ENCODE measurements at regions not wholly inside any gene's neighbourhood (a gene's known extent, or its start where the extent isn't known, plus 50 kb on each side); places are given as distances from the start of the nearest gene placed in this dataset.
A peak's percentile ranks its signal among the peaks of the same experiment; 100 is the strongest.

DNA sequence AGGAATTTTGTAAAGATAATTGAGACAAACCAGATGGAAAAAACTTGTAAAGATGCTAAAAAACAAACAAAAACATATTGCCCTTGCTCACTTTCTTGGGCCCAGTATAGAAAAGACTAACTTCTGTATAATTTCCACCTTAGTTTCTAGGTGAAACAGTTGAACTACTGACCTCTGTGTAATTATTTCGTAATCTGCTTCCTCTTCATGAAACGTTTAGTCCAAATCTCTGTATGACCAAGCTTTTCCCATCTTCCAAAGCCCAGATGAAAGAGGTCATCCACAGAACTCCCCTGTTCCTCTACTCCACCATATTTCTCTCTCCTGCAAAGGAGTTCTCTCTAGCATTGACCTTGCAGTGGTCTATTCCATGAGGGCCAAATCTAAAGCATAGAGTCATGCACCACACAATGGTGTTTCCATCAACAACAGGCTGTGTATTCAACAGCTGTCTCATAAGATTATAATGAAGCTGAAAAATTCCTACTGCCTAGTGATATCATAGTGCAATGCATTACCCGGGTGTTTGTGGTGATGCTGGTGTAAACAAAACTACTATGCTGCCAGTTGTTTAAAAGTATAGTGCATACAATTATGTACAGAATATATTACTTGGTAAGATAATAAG is 647.6 kb downstream of the TNS3 start:
- H3K27ac ChIP-seq (ENCODE audit: insufficient read depth, low read length), result no peak overlapping the region
- peak overlapping the region; percentile 47 for H2BK5ac ChIP-seq (ENCODE audit: low read depth, low read length, poor library complexity, severe bottlenecking)
- in situ Hi-C loops (cut with MboI; ENCODE audit: low sequenced_read_pairs), result loop anchor here (10.0 to 25.0 kb wide), 2 partner anchors 550 to 1022 kb away; partner anchors contain the start of gene IGFBP3
- no peaks in the 10 kb centered on the region for H3K9me3 ChIP-seq (ENCODE audit: control insufficient read depth, insufficient read depth, low read length)
- peak overlapping the region; percentile 54 for H2BK120ac ChIP-seq (ENCODE audit: low read depth, low read length)
- 0 out of 2 replicates have a peak overlapping the region, but pooled peaks have one; percentile 3 for H4K91ac ChIP-seq (ENCODE audit: insufficient read depth, low read depth, low read length)
- H3K4me3 ChIP-seq (ENCODE audit: insufficient read depth, low read depth, low read length), result no peak overlapping the region
- dilution Hi-C loops (cut with HindIII; ENCODE audit: low sequenced_read_pairs, unreplicated experiment), result no loop called here
- peak; percentile 53 for DNase-seq
- peak overlapping the region; percentile 47; the same call in 1 of the 2 replicates for H4K5ac ChIP-seq (ENCODE audit: low read depth, low read length)
- peak overlapping the region; percentile 49 for H3K4ac ChIP-seq (ENCODE audit: low read depth, low read length)
- no peaks in the 10 kb centered on the region for H3K79me1 ChIP-seq (ENCODE audit: low read depth in 1 of 2, low read length in 2 of 2)
- H3K27me3 ChIP-seq (ENCODE audit: control insufficient read depth, insufficient read depth, low read length), result no peaks in the 10 kb centered on the region
- ChIA-PET CTCF (interaction anchor here (1.0 kb wide), 1 partner anchor 1012 kb away, joined by 4 read pairs; no protein-coding TSS in a partner anchor), POLR2A (ENCODE audit: unreplicated experiment) (no interaction called here)
- H3K14ac ChIP-seq (replicated peaks; ENCODE audit: low read depth, low read length), result peak overlapping the region; percentile 81
- H3K4me1 ChIP-seq (ENCODE audit: control insufficient read depth, insufficient read depth, low read length), result peaks cover 13% of the 10 kb centered on the region; the same call in 1 of the 2 replicates
- peak overlapping the region; percentile 7; the same call in 1 of the 2 replicates for H3K23ac ChIP-seq (ENCODE audit: low read depth, low read length)
- no peak overlapping the region for H3K56ac ChIP-seq (ENCODE audit: extremely low read depth, insufficient read depth, low read length)
- BruUV-seq (replicated peaks), result no TSS peak
- H3K9me1 ChIP-seq (ENCODE audit: insufficient read depth, low read length), result peaks cover 9% of the 10 kb centered on the region
- no peak overlapping the region for H2AK9ac ChIP-seq (replicated peaks; ENCODE audit: low read depth, low read length, poor library complexity)
- peak overlapping the region; percentile 43 for H2BK20ac ChIP-seq (ENCODE audit: low read depth, low read length)
- peak; percentile 35 for ATAC-seq (ENCODE audit: low read depth)
- WGBS, 2 experiments (ENCODE audit: extremely low coverage in 2 of 2, insufficient read length in 1 of 2), result no CpG with 5 or more reads among the region's 3 CpGs
- H4K8ac ChIP-seq (ENCODE audit: low read depth in 2 of 2, low read length in 2 of 2), result peak overlapping the region in 1 of 2 experiments; percentile 32; a peak in 1 of 4 replicates
- no peak overlapping the region for H3K9ac ChIP-seq (ENCODE audit: low read depth, low read length)
- H2AFZ ChIP-seq (replicated peaks; ENCODE audit: low read length, poor library complexity), result no peak overlapping the region
- no peak overlapping the region for H2AK5ac ChIP-seq (ENCODE audit: low read depth, low read length)
- no peaks in the 10 kb centered on the region for H3K36me3 ChIP-seq (ENCODE audit: control insufficient read depth, insufficient read depth, low read length)
- TF ChIP-seq CEBPB (IDR thresholded peaks at IDR 0.05; ENCODE audit: low read depth, low read length) (peak; percentile 67; the same call in 1 of the 2 replicates), RCOR1 (IDR thresholded peaks at IDR 0.05; ENCODE audit: insufficient replicate concordance, low read length) (no peak)
- H4K20me1 ChIP-seq (ENCODE audit: insufficient read depth, low read length), result no peaks in the 10 kb centered on the region
- peak overlapping the region; percentile 67 for H3K18ac ChIP-seq (ENCODE audit: low read depth, low read length)
- H2BK15ac ChIP-seq (ENCODE audit: low read depth, low read length), result 0 out of 3 replicates have a peak overlapping the region, but pooled peaks have one; percentile 4
- intact Hi-C loops (cut with micrococcal nuclease), result loop anchor here (5.0 to 10.0 kb wide), 4 partner anchors 153 to 570 kb away; no protein-coding TSS in a partner anchor
- no peak overlapping the region for H3K4me2 ChIP-seq (ENCODE audit: low read depth, low read length)

Data from IMR-90 (cell line).